ENCODE measurements at regions not wholly inside any gene's neighbourhood (a gene's known extent, or its start where the extent isn't known, plus 50 kb on each side); places are given as distances from the start of the nearest gene placed in this dataset.
A peak's percentile ranks its signal among the peaks of the same experiment; 100 is the strongest.

DNA sequence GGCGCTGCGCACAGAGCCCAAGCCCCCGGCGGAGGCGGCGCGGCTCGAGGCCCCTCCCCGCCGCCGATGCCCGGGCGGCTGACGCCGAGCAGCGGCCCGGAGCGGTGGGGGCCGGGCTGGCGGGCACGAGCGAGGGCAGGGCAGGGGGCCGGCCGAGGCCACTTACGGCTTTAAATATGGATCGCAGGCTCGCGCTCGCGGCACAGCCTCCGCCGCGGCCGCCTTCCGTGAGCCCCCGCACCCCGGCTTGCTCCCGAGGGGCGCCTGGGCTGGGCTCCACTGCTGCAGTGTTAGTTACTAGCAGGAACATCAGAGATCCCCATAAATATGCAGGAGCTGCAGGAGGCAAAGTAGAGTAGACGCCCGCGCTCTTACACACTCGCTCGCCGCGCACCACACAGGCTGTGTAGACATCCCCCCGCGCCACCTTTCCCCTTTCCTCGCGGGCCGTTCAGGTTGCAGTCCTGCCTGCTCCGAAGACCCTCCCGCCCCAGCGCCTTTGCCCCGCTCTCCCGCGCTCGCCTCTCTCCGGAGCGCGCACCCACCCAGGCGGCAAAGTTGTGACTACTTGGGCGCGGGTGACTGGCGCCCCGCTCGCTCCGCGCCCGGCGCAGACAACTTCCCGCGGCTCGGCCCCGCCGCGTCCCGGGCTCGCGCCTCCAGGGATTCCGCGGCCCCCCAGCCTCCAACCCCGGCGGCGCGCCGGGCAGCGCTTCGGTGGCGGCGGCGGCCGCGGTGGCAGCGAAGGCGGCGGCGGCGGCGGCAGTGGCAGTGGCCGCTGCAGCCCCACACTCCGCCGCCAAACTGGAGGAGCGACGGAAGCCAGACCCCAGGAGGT, 152.0 kb upstream of the SLC4A4 start:
- 1% methylated on average over 19 of the region's 105 CpGs for WGBS
- H3K27me3 ChIP-seq = peaks cover 26% of the 10 kb centered on the region
- peaks cover 16% of the 10 kb centered on the region for H3K4me1 ChIP-seq
- peak overlapping the region; percentile 25 for H3K27ac ChIP-seq
- H3K9me3 ChIP-seq = no peaks in the 10 kb centered on the region
- peak overlapping the region; percentile 77 for H3K4me3 ChIP-seq
- TF ChIP-seq POLR2AphosphoS5 (IDR thresholded peaks at IDR 0.05) = no peak
- TF ChIP-seq POLR2A (IDR thresholded peaks at IDR 0.05) = no peak
- TF ChIP-seq, protein P1, sequence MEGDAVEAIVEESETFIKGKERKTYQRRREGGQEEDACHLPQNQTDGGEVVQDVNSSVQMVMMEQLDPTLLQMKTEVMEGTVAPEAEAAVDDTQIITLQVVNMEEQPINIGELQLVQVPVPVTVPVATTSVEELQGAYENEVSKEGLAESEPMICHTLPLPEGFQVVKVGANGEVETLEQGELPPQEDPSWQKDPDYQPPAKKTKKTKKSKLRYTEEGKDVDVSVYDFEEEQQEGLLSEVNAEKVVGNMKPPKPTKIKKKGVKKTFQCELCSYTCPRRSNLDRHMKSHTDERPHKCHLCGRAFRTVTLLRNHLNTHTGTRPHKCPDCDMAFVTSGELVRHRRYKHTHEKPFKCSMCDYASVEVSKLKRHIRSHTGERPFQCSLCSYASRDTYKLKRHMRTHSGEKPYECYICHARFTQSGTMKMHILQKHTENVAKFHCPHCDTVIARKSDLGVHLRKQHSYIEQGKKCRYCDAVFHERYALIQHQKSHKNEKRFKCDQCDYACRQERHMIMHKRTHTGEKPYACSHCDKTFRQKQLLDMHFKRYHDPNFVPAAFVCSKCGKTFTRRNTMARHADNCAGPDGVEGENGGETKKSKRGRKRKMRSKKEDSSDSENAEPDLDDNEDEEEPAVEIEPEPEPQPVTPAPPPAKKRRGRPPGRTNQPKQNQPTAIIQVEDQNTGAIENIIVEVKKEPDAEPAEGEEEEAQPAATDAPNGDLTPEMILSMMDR (IDR thresholded peaks at IDR 0.05) = no peak
- TF ChIP-seq EP300 (IDR thresholded peaks at IDR 0.05) = no peak
- DNase-seq (ENCODE audit: low spot score in 2 of 2) = no peak
- no peaks in the 10 kb centered on the region for H3K36me3 ChIP-seq

DNA sequence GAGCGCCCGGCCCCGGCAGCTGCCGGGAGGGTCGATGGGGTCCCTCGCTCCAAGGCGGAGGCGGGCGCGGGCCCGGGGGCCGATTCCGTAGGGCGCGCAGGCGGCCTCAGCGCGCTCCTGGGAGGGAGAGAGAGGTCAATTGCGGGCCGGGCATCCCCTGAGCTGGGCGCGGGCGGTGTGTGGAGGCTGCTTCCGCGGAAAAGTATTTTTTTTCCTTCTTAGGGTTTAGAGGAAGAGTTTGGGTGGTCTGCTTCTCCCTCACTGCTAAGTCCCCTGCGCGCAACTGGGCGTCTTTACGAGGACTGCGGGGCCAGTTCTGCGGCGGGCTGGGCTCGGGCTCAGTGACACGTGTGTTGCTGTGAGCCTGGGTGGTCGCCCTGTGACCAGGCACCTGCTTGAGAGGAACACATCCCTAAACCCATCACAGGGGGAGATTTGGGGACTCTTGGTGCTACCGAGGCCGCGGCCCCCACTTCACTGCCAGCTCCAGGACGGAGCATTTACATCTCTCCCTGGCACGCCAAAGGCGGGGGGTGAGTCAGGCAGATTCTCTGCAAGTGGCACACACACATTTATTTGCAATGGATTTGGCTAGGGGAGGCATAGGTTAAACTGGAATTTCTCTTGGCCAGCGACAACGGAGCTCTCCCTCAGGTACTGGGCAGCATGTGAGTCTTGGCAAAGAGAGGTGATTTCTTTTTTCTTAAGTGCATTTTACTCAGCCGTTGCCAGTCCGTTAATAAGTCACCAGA, 151.2 kb upstream of the SLC4A4 start:
- no peaks in the 10 kb centered on the region for H3K9me3 ChIP-seq
- no peak for TF ChIP-seq EP300 (IDR thresholded peaks at IDR 0.05)
- TF ChIP-seq POLR2AphosphoS5 (IDR thresholded peaks at IDR 0.05) = no peak
- no peak for TF ChIP-seq POLR2A (IDR thresholded peaks at IDR 0.05)
- TF ChIP-seq, protein P1 (IDR thresholded peaks at IDR 0.05) = no peak
- no peaks in the 10 kb centered on the region for H3K36me3 ChIP-seq
- H3K27me3 ChIP-seq = peaks cover 26% of the 10 kb centered on the region
- no peak for DNase-seq (ENCODE audit: low spot score in 2 of 2)
- H3K4me3 ChIP-seq = peak overlapping the region; percentile 77
- WGBS = under 1% methylated on average over 20 of the region's 45 CpGs
- H3K27ac ChIP-seq = no peak overlapping the region
- peaks cover 16% of the 10 kb centered on the region for H3K4me1 ChIP-seq

DNA sequence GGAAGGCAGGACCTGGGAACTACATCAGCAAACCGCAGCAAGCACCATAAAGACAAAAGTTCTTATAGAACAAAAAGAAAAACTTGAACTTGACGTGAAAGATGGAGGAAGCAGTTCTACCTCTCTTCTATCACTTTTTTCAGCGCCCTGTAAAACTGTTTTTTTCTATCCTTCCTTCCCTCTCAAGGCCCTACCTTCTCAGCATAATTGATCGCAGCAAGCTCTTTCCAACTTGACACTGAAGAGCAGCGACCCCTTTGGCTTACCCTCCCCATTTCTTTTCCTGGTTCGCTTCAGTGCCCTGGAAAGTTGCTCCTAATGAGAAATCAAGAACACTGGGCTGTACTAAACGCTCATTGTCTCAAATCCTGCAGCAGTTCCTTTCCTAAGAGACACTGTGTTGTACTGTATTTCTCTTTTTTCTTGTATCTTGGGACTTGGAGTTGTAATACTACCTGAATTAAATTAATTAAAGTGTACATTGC, 150.6 kb upstream of the SLC4A4 start:
- no peaks in the 10 kb centered on the region for H3K9me3 ChIP-seq
- no peak for TF ChIP-seq POLR2A (IDR thresholded peaks at IDR 0.05)
- TF ChIP-seq, protein P1 (IDR thresholded peaks at IDR 0.05) = no peak
- TF ChIP-seq POLR2AphosphoS5 (IDR thresholded peaks at IDR 0.05) = no peak
- no peak for TF ChIP-seq EP300 (IDR thresholded peaks at IDR 0.05)
- no peak overlapping the region for H3K27ac ChIP-seq
- no peak for DNase-seq (ENCODE audit: low spot score in 2 of 2)
- 32% methylated on average over 7 of the region's 7 CpGs for WGBS
- peaks cover 26% of the 10 kb centered on the region for H3K27me3 ChIP-seq
- peak overlapping the region; percentile 77 for H3K4me3 ChIP-seq
- H3K36me3 ChIP-seq = no peaks in the 10 kb centered on the region
- H3K4me1 ChIP-seq = peaks cover 16% of the 10 kb centered on the region

DNA sequence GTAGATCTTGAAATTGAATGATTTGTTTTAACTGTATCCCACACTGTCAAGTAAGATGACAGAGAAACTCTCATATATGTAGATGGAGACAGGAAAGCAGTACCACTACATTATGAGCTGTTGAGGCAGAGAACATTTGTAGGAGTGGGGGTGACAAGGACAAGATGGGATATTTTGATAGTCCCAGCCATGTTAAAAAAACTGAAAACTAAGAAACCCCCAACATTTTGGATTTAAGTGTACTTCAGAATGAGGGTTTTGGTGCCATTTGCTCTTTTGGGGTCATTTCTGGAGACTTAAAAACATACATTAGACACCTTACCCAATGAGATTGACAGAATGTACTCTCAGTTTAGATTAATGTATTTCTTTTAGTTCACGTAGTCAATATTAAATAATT, 149.9 kb upstream of the SLC4A4 start:
- Histone ChIP-seq H3K36me3 (no peaks in the 10 kb centered on the region), H3K27ac (no peak overlapping the region), H3K4me3 (no peak overlapping the region), H3K4me1 (peaks cover 16% of the 10 kb centered on the region), H3K27me3 (peaks cover 26% of the 10 kb centered on the region), H3K9me3 (no peaks in the 10 kb centered on the region)
- DNase-seq (ENCODE audit: low spot score in 2 of 2) = no peak
- TF ChIP-seq, protein P1 (IDR thresholded peaks at IDR 0.05) = no peak
- TF ChIP-seq POLR2AphosphoS5 (IDR thresholded peaks at IDR 0.05) (no peak), POLR2A (IDR thresholded peaks at IDR 0.05) (no peak), EP300 (IDR thresholded peaks at IDR 0.05) (no peak)
- 95% methylated on average over 1 of the region's 1 CpG for whole genome bisulfite sequencing

DNA sequence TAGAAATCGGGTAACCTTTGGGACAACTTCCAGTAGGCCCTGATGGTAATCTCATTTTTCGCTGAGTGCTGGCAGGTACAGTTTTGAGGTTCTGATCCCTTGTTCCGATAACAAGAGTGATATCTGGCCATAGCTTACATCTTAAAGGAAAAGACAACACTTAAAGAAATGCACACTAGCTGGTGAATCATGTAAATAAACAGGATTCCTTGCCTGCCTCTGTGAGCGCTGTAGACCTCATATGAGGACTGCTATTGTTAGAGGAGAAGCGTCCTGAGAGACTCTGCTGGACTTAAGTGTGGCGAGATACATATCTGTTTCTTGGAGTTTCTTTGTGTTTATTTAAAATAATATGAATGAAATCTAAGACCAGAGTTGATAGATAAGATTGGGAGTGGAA, 149.3 kb upstream of the SLC4A4 start:
- no peaks in the 10 kb centered on the region for H3K9me3 ChIP-seq
- peaks cover 16% of the 10 kb centered on the region for H3K4me1 ChIP-seq
- peaks cover 26% of the 10 kb centered on the region for H3K27me3 ChIP-seq
- no peak for TF ChIP-seq POLR2AphosphoS5 (IDR thresholded peaks at IDR 0.05)
- no peak for TF ChIP-seq EP300 (IDR thresholded peaks at IDR 0.05)
- TF ChIP-seq, protein P1 (IDR thresholded peaks at IDR 0.05) = no peak
- no peak for TF ChIP-seq POLR2A (IDR thresholded peaks at IDR 0.05)
- H3K4me3 ChIP-seq = no peak overlapping the region
- no peaks in the 10 kb centered on the region for H3K36me3 ChIP-seq
- no peak overlapping the region for H3K27ac ChIP-seq
- DNase-seq (ENCODE audit: low spot score in 2 of 2) = no peak
- WGBS = 88% methylated on average over 6 of the region's 6 CpGs
